CD14-positive monocyte (primary cell): ENCODE measurements at regions not wholly inside any gene's neighbourhood (a gene's known extent, or its start where the extent isn't known, plus 50 kb on each side); places are given as distances from the start of the nearest gene placed in this dataset.

Source experiments
- DNase-seq, 3 donors: peaks; one replicate each; pipeline ENCODE4 v3.0.0-alpha.2; 2011 to 2022
- H2AFZ ChIP-seq: 2 replicates; pipeline ENCODE4 v1.6.0; 2012; ENCODE audit warnings: mild to moderate bottlenecking, low read depth, low read length, inconsistent platforms; ENCODE audit not compliant: insufficient read depth, poor library complexity, severe bottlenecking
- H3K27ac ChIP-seq, 2 donors: 1 replicate in 1 of 2; 2 replicates in 1 of 2; pipeline ENCODE4 v1.5.1; 2012 to 2013; ENCODE audit warnings: low read length in 2 of 2, control low read depth in 1 of 2, inconsistent platforms in 1 of 2, low read depth in 1 of 2, mild to moderate bottlenecking in 1 of 2
- H3K27me3 ChIP-seq, 2 donors: one replicate each; pipeline versions ENCODE4 v1.6.0 to v1.6.1; 2011 to 2013; ENCODE audit warnings: low read length in 2 of 2; ENCODE audit not compliant: control insufficient read depth in 2 of 2, insufficient read depth in 2 of 2
- H3K36me3 ChIP-seq, 2 donors: replicated peaks in 1 of 2; 1 replicate in 1 of 2; 2 replicates in 1 of 2; pipeline versions ENCODE4 v1.5.1 to v1.6.1; 2012 to 2013; ENCODE audit warnings: low read length in 2 of 2, control low read depth in 1 of 2, inconsistent platforms in 1 of 2, mild to moderate bottlenecking in 1 of 2; ENCODE audit not compliant: insufficient read depth in 2 of 2, control insufficient read depth in 1 of 2
- H3K4me1 ChIP-seq, 2 donors: 1 replicate in 1 of 2; 2 replicates in 1 of 2; pipeline versions ENCODE4 v1.5.1 to v1.6.1; 2012 to 2013; ENCODE audit warnings: low read length in 2 of 2, control low read depth in 1 of 2, inconsistent platforms in 1 of 2, mild to moderate bottlenecking in 1 of 2, moderate library complexity in 1 of 2; ENCODE audit not compliant: insufficient read depth in 2 of 2, control insufficient read depth in 1 of 2
- H3K4me2 ChIP-seq: replicated peaks from 2 replicates; pipeline ENCODE3; 2012; ENCODE audit warnings: low read length, moderate library complexity, mild to moderate bottlenecking; ENCODE audit not compliant: poor library complexity, severe bottlenecking; ENCODE audit errors: extremely low read depth
- H3K4me3 ChIP-seq, 3 experiments: fragments of 200-600 bp in 1 of 3; sonication (generic) in 1 of 3; replicated peaks in 1 of 3; 1 replicate in 2 of 3; 2 replicates in 1 of 3; pipeline ENCODE4 v1.5.1; 2011 to 2013; ENCODE audit warnings: low read length in 3 of 3, mild to moderate bottlenecking in 3 of 3, control low read depth in 2 of 3, low read depth in 2 of 3, inconsistent platforms in 1 of 3, moderate library complexity in 1 of 3
- H3K79me2 ChIP-seq: 2 replicates; pipeline ENCODE4 v1.6.0; 2012; ENCODE audit warnings: mild to moderate bottlenecking, control low read depth, inconsistent platforms, low read length, moderate library complexity; ENCODE audit not compliant: insufficient read depth
- H3K9ac ChIP-seq: 2 replicates; pipeline ENCODE4 v1.6.0; 2017; ENCODE audit warnings: low read length, mild to moderate bottlenecking; ENCODE audit not compliant: insufficient read depth, poor library complexity, severe bottlenecking
- H3K9me3 ChIP-seq, 2 donors: replicated peaks in 1 of 2; 1 replicate in 1 of 2; 2 replicates in 1 of 2; pipeline versions ENCODE4 v1.5.1 to v1.6.1; 2012 to 2013; ENCODE audit warnings: low read length in 2 of 2, control low read depth in 1 of 2; ENCODE audit not compliant: control insufficient read depth in 1 of 2, insufficient read depth in 1 of 2
- H4K20me1 ChIP-seq: 2 replicates; pipeline ENCODE4 v1.6.0; 2012; ENCODE audit warnings: mild to moderate bottlenecking, low read length, control low read depth, moderate library complexity; ENCODE audit not compliant: insufficient read depth
- H3K27ac Mint-ChIP-seq, 7 donors: one replicate each; pipeline ENCODE4 v1.8.0; 2020; ENCODE audit warnings: mild to moderate bottlenecking in 7 of 7, mixed read lengths in 7 of 7, moderate library complexity in 6 of 7, inconsistent platforms in 2 of 7
- H3K27me3 Mint-ChIP-seq, 3 donors: one replicate each; pipeline ENCODE4 v1.8.0; 2021 to 2022; ENCODE audit warnings: low read depth in 3 of 3, mild to moderate bottlenecking in 3 of 3, mixed read lengths in 3 of 3, moderate library complexity in 3 of 3, inconsistent platforms in 1 of 3
- H3K36me3 Mint-ChIP-seq, 2 donors: one replicate each; pipeline ENCODE4 v1.8.0; 2020; ENCODE audit warnings: mixed read lengths in 2 of 2, inconsistent platforms in 1 of 2, mild to moderate bottlenecking in 1 of 2
- H3K4me1 Mint-ChIP-seq: one replicate; pipeline ENCODE4 v1.8.0; 2020; ENCODE audit warnings: mild to moderate bottlenecking, mixed read lengths
- H3K4me3 Mint-ChIP-seq, 2 donors: one replicate each; pipeline ENCODE4 v1.8.0; 2020; ENCODE audit warnings: mild to moderate bottlenecking in 2 of 2, mixed read lengths in 2 of 2, moderate library complexity in 1 of 2
- H3K9me3 Mint-ChIP-seq, 7 donors: one replicate each; pipeline ENCODE4 v1.8.0; 2020 to 2022; ENCODE audit warnings: mixed read lengths in 7 of 7, mild to moderate bottlenecking in 6 of 7, moderate library complexity in 6 of 7, inconsistent platforms in 2 of 7
- WGBS: methylation state at CpG from one replicate; pipeline ENCODE4 v1.1.5; 2013; ENCODE audit warnings: missing lambda C conversion rate; ENCODE audit not compliant: insufficient coverage; 5-methylcytosine and 5-hydroxymethylcytosine counted together
- intact Hi-C, 2 donors: fragments of 100-400 bp; cut with micrococcal nuclease; formaldehyde crosslinking; loops; one replicate each; pipeline versions ENCODE4 v1.15.0 to v1.15.1; 2023
- TF ChIP-seq, protein P1 (sequence below): fragments of 200-600 bp; IDR thresholded peaks from one replicate; pipeline ENCODE4 v1.8.0; 2022; ENCODE audit warnings: antibody characterized with exemption, mild to moderate bottlenecking

DNA sequence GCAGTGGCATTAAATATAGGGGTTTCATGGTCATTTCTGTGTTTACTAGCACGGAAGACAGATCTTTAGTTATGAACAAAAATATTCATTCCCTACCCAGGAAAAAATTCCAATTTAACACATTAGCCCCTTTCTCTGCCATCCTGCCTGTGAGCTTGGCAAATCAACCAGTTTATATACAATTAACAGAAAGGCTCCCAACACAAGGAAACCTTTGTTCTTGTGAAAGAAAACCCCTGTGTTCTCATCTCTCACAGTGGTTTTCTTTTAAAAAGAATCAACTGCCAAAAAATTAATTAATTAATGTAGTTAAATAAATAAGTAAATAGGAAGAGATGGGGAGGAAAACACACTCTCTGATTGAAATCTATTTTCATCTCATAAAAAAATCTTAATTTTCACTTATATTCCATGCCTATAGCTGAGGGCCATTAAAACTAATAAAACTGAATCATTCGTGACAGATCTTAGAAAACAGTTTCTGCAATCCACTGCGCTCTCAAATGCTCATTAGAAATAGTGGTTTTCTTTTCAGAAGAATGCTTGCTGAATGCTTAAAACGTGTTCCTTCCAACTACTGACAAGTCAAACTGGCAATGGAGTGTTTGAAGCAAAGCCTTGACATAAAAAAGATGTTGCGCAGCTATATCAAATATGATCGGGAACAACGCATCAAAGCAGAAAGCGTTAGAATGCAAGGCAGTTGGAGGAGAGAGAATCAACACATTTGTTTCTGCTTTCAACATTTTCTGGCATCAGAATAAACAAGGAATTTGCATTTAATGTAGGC lies 387.7 kb downstream of the TLR4 start:
- TF ChIP-seq, protein P1, sequence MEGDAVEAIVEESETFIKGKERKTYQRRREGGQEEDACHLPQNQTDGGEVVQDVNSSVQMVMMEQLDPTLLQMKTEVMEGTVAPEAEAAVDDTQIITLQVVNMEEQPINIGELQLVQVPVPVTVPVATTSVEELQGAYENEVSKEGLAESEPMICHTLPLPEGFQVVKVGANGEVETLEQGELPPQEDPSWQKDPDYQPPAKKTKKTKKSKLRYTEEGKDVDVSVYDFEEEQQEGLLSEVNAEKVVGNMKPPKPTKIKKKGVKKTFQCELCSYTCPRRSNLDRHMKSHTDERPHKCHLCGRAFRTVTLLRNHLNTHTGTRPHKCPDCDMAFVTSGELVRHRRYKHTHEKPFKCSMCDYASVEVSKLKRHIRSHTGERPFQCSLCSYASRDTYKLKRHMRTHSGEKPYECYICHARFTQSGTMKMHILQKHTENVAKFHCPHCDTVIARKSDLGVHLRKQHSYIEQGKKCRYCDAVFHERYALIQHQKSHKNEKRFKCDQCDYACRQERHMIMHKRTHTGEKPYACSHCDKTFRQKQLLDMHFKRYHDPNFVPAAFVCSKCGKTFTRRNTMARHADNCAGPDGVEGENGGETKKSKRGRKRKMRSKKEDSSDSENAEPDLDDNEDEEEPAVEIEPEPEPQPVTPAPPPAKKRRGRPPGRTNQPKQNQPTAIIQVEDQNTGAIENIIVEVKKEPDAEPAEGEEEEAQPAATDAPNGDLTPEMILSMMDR: no peak
- DNase-seq: no peak
- H3K36me3 ChIP-seq: no peaks in the 10 kb centered on the region
- H3K9me3 ChIP-seq: no peaks in the 10 kb centered on the region
- H3K4me3 Mint-ChIP-seq: no peak overlapping the region
- no peak overlapping the region for H3K4me3 ChIP-seq
- H3K27ac ChIP-seq: no peak overlapping the region
- intact Hi-C loops: no loop called here
- no peaks in the 10 kb centered on the region for H3K79me2 ChIP-seq
- H3K27me3 Mint-ChIP-seq: no peaks in the 10 kb centered on the region
- H3K9ac ChIP-seq: no peak overlapping the region
- no CpG with 5 or more reads among the region's 8 CpGs for WGBS
- no peaks in the 10 kb centered on the region for H3K27me3 ChIP-seq
- no peaks in the 10 kb centered on the region for H3K4me1 Mint-ChIP-seq
- H4K20me1 ChIP-seq: no peaks in the 10 kb centered on the region
- no peak overlapping the region for H3K27ac Mint-ChIP-seq
- H3K36me3 Mint-ChIP-seq: no peaks in the 10 kb centered on the region
- no peaks in the 10 kb centered on the region for H3K4me1 ChIP-seq
- peaks cover 0 to 7% (median 0%) of the 10 kb centered on the region in 7 donors for H3K9me3 Mint-ChIP-seq
- no peak overlapping the region for H2AFZ ChIP-seq
- H3K4me2 ChIP-seq: no peak overlapping the region

DNA sequence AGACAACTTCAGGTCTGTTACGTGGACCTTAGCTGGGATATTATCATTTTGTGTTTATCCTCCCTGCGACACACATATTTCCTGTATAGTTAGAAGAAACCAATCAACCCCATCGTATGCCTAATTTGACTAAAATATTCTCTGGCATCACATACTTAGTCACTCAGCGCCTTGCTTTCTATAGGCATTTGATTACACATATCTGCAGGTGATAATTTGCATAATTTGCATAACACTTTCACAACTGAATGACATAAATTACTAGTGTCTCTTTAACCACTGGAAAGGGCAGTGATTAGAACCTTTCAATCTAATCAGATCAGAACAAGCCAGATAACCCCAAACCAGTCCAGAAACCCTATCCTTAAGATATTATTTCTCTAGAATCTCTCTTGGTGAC lies 390.2 kb downstream of the TLR4 start:
- H3K9ac ChIP-seq: no peak overlapping the region
- TF ChIP-seq, protein P1: no peak
- no peaks in the 10 kb centered on the region for H3K79me2 ChIP-seq
- Mint-ChIP-seq H3K27ac (no peak overlapping the region), H3K4me3 (no peak overlapping the region), H3K36me3 (no peaks in the 10 kb centered on the region), H3K9me3 (peaks cover 0 to 7% (median 0%) of the 10 kb centered on the region in 7 donors), H3K4me1 (no peaks in the 10 kb centered on the region), H3K27me3 (no peaks in the 10 kb centered on the region)
- H4K20me1 ChIP-seq: no peaks in the 10 kb centered on the region
- no peak overlapping the region for H3K27ac ChIP-seq
- H2AFZ ChIP-seq: no peak overlapping the region
- H3K4me3 ChIP-seq: no peak overlapping the region
- no peak overlapping the region for H3K4me2 ChIP-seq
- DNase-seq: no peak
- no peaks in the 10 kb centered on the region for H3K27me3 ChIP-seq
- H3K4me1 ChIP-seq: no peaks in the 10 kb centered on the region
- no peaks in the 10 kb centered on the region for H3K36me3 ChIP-seq
- intact Hi-C loops: no loop called here
- no peaks in the 10 kb centered on the region for H3K9me3 ChIP-seq
- no CpG with 5 or more reads among the region's 4 CpGs for WGBS
